Neural cell (in vitro differentiated cells): ENCODE measurements at regions not wholly inside any gene's neighbourhood (a gene's known extent, or its start where the extent isn't known, plus 50 kb on each side); places are given as distances from the start of the nearest gene placed in this dataset.

Experiments
- H2AFZ ChIP-seq: fragments of 200-600, 300-800 bp; sonication (generic), shearing (Covaris generic); 2 replicates; pipeline ENCODE4 v1.6.0; 2014; ENCODE audit warnings: low read depth, mild to moderate bottlenecking, antibody characterized with exemption, low read length, moderate library complexity
- H3F3A ChIP-seq: fragments of 200-600 bp; shearing (Covaris generic); 2 replicates; pipeline ENCODE4 v1.6.1; 2016; ENCODE audit warnings: mild to moderate bottlenecking, moderate library complexity, mixed read lengths, antibody characterized with exemption, low read length; ENCODE audit not compliant: insufficient read depth, poor library complexity, severe bottlenecking
- H3K27ac ChIP-seq: fragments of 200-600, 300-800 bp; sonication (generic), shearing (Covaris generic); 2 replicates; pipeline ENCODE4 v1.5.1; 2014; ENCODE audit warnings: mild to moderate bottlenecking, low read length, moderate library complexity
- H3K27me3 ChIP-seq: fragments of 300-800, 200-600 bp; sonication (generic), shearing (Covaris generic); 2 replicates; pipeline ENCODE4 v1.6.0; 2014; ENCODE audit warnings: mild to moderate bottlenecking, low read depth, low read length, moderate library complexity; ENCODE audit not compliant: insufficient read depth
- H3K36me3 ChIP-seq: fragments of 300-800, 200-600 bp; sonication (generic), shearing (Covaris generic); 2 replicates; pipeline ENCODE4 v1.5.1; 2014; ENCODE audit warnings: mild to moderate bottlenecking, antibody characterized with exemption, low read length, moderate library complexity; ENCODE audit not compliant: insufficient read depth
- H3K4me2 ChIP-seq: fragments of 300-800, 200-600 bp; sonication (generic), shearing (Covaris generic); 2 replicates; pipeline ENCODE4 v1.6.0; 2014; ENCODE audit warnings: mild to moderate bottlenecking, low read length
- H3K4me3 ChIP-seq: fragments of 300-800, 200-600 bp; sonication (generic), shearing (Covaris generic); 2 replicates; pipeline ENCODE4 v1.5.1; 2014; ENCODE audit warnings: mild to moderate bottlenecking, low read length, moderate library complexity
- H3K79me2 ChIP-seq: fragments of 200-600 bp; shearing (Covaris generic); replicated peaks from 2 replicates; pipeline ENCODE4 v1.6.0; 2014; ENCODE audit warnings: mild to moderate bottlenecking, low read length, moderate library complexity; ENCODE audit not compliant: insufficient read depth
- H3K9ac ChIP-seq: fragments of 300-800, 200-600 bp; sonication (generic), shearing (Covaris generic); 2 replicates; pipeline ENCODE4 v1.6.1; 2016; ENCODE audit warnings: mild to moderate bottlenecking, low read length, mixed read lengths
- H3K9me2 ChIP-seq: fragments of 200-600 bp; shearing (Covaris generic); 2 replicates; pipeline ENCODE4 v1.6.1; 2016; ENCODE audit warnings: mild to moderate bottlenecking, low read length, mixed read lengths; ENCODE audit not compliant: insufficient read depth
- H3K9me3 ChIP-seq: fragments of 200-600, 300-800 bp; sonication (generic), shearing (Covaris generic); 2 replicates; pipeline ENCODE4 v1.6.1; 2016; ENCODE audit warnings: mild to moderate bottlenecking, mixed run types, low read length, moderate library complexity, mixed read lengths
- H4K20me1 ChIP-seq: fragments of 200-600 bp; shearing (Covaris generic); 2 replicates; pipeline ENCODE4 v1.6.1; 2016; ENCODE audit warnings: mild to moderate bottlenecking, mixed run types; ENCODE audit not compliant: insufficient read depth
- EP300 ChIP-seq: fragments of 450-650 bp; conservative IDR thresholded peaks from 2 replicates; pipeline ENCODE4 v1.6.1; 2014; ENCODE audit warnings: antibody characterized with exemption, mild to moderate bottlenecking, moderate library complexity; ENCODE audit not compliant: poor library complexity, severe bottlenecking
- EZH2 ChIP-seq: fragments of 200-600, 300-800 bp; shearing (Covaris generic), sonication (generic); IDR thresholded peaks from 2 replicates; pipeline ENCODE4 v1.6.1; 2014; ENCODE audit warnings: antibody characterized with exemption, low read length, borderline replicate concordance, mild to moderate bottlenecking; ENCODE audit not compliant: insufficient read depth, poor library complexity, severe bottlenecking
- MXI1 ChIP-seq: fragments of 450-650 bp; conservative IDR thresholded peaks from 2 replicates; pipeline ENCODE4 v1.6.1; 2014; ENCODE audit warnings: antibody characterized with exemption, mild to moderate bottlenecking; ENCODE audit not compliant: poor library complexity, severe bottlenecking
- POLR2AphosphoS5 ChIP-seq: IDR thresholded peaks from 2 replicates; pipeline ENCODE4 v1.6.1; 2012
- RAD21 ChIP-seq: fragments of 450-650 bp; conservative IDR thresholded peaks from 2 replicates; pipeline ENCODE4 v1.6.1; 2014; ENCODE audit warnings: antibody characterized with exemption, mild to moderate bottlenecking, moderate library complexity
- REST ChIP-seq: IDR thresholded peaks from 2 replicates; pipeline ENCODE4 v1.6.1; 2012; ENCODE audit warnings: borderline replicate concordance
- SMC3 ChIP-seq: fragments of 450-650 bp; conservative IDR thresholded peaks from 2 replicates; pipeline ENCODE4 v1.6.1; 2014; ENCODE audit warnings: antibody characterized with exemption, mild to moderate bottlenecking, moderate library complexity; ENCODE audit not compliant: poor library complexity
- TAF1 ChIP-seq: IDR thresholded peaks from 2 replicates; pipeline ENCODE4 v1.6.1; 2012; ENCODE audit warnings: low read depth
- TF ChIP-seq, protein P1 (sequence below): fragments of 450-650 bp; IDR thresholded peaks from 2 replicates; pipeline ENCODE4 v1.5.1; 2014; ENCODE audit warnings: antibody characterized with exemption, mild to moderate bottlenecking, moderate library complexity; ENCODE audit not compliant: poor library complexity, severe bottlenecking

DNA sequence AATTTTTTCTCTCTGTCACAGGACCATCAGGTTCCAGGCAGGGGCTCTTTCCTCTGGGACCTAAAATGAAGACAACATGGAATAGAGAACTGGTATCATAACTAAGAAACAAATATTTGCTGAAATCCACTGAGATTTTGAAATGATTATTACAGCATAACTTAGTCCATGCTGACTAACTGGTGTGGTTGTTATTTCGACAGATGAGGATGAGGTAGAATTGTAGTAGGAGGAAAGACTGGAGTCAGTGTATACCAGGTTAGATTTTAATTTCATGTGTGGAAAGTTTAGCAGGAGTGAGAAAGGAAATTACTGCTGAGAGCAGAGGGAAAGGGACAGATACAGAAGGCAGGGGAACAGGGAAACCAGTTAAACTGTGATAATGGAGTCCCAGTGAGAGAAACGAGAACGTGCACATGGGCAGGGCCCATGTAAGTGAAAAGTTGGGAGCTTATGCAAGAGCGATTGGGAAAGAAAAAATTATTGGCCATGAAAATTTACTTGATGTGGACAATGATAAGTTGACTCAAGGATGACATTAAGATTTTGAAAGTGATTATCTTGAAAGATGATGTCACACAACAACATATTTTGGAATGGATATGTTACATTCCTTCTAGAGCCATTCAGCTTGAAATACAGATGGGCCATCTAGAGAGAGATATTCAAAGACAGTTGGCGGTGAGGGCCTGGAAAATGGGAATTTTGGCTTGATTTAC lies 98.7 kb upstream of the DDIT4L start:
- H3K4me2 ChIP-seq = no peak overlapping the region
- H3K9ac ChIP-seq = no peak overlapping the region
- no peaks in the 10 kb centered on the region for H3K27me3 ChIP-seq
- no peak overlapping the region for H3K27ac ChIP-seq
- no peaks in the 10 kb centered on the region for H3K36me3 ChIP-seq
- H3K79me2 ChIP-seq = no peaks in the 10 kb centered on the region
- TF ChIP-seq REST (no peak), MXI1 (no peak), RAD21 (no peak), POLR2AphosphoS5 (no peak), EZH2 (no peak), EP300 (no peak)
- TF ChIP-seq, protein P1, sequence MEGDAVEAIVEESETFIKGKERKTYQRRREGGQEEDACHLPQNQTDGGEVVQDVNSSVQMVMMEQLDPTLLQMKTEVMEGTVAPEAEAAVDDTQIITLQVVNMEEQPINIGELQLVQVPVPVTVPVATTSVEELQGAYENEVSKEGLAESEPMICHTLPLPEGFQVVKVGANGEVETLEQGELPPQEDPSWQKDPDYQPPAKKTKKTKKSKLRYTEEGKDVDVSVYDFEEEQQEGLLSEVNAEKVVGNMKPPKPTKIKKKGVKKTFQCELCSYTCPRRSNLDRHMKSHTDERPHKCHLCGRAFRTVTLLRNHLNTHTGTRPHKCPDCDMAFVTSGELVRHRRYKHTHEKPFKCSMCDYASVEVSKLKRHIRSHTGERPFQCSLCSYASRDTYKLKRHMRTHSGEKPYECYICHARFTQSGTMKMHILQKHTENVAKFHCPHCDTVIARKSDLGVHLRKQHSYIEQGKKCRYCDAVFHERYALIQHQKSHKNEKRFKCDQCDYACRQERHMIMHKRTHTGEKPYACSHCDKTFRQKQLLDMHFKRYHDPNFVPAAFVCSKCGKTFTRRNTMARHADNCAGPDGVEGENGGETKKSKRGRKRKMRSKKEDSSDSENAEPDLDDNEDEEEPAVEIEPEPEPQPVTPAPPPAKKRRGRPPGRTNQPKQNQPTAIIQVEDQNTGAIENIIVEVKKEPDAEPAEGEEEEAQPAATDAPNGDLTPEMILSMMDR = no peak
- no peak overlapping the region for H3K4me3 ChIP-seq
- H3K9me2 ChIP-seq = no peaks in the 10 kb centered on the region
- no peaks in the 10 kb centered on the region for H4K20me1 ChIP-seq
- H3F3A ChIP-seq = no peaks in the 10 kb centered on the region
- H2AFZ ChIP-seq = no peak overlapping the region
- no peaks in the 10 kb centered on the region for H3K9me3 ChIP-seq

DNA sequence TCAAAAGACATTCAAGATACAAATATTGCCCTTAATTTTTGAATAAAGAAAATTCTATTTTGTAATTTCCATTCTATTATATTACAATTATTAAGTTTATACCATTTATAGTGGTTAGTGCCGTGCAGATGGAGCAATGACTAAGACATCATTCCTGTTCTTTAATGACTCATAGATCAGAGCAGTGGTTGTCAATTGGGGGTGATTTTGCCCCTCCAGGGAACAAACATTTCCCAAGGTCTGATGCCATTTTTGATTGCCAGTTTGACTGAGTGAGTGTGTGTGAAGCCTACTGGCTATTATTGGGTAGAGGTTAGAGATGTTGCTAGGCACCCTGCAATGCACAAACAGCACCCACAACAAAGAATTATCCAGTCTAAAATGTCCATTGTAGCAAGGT lies 97.9 kb upstream of the DDIT4L start:
- H4K20me1 ChIP-seq = no peaks in the 10 kb centered on the region
- no peak overlapping the region for H2AFZ ChIP-seq
- no peak overlapping the region for H3K4me3 ChIP-seq
- no peak for TF ChIP-seq RAD21
- no peak for TF ChIP-seq EP300
- TF ChIP-seq POLR2AphosphoS5 = no peak
- H3K27ac ChIP-seq = no peak overlapping the region
- no peaks in the 10 kb centered on the region for H3K9me3 ChIP-seq
- H3K9me2 ChIP-seq = no peaks in the 10 kb centered on the region
- H3K36me3 ChIP-seq = no peaks in the 10 kb centered on the region
- H3F3A ChIP-seq = no peaks in the 10 kb centered on the region
- no peaks in the 10 kb centered on the region for H3K27me3 ChIP-seq
- no peak overlapping the region for H3K9ac ChIP-seq
- H3K79me2 ChIP-seq = no peaks in the 10 kb centered on the region
- no peak overlapping the region for H3K4me2 ChIP-seq

DNA sequence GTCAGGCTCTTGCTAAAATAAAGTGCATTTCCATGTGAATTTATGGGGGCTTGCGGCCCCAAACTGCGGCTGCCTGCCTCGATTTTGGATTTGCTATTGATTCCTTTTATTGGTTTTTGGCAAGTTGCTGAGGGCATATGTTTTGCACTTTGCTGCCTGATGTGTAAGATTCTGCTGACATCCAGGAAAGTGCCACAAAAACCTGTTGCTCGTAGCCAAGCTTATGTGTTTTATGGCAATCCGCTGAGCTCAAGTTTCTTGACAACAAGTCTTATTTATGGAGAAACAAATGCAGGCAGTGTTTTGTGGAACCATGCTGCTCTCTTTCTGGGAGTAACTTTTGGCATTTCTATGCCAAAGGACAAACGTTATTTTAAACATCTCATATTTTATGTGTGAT lies 97.3 kb upstream of the DDIT4L start:
- Histone ChIP-seq H4K20me1 (no peaks in the 10 kb centered on the region), H3K9me2 (no peaks in the 10 kb centered on the region), H3K4me2 (no peak overlapping the region), H3K36me3 (no peaks in the 10 kb centered on the region), H3K79me2 (no peaks in the 10 kb centered on the region), H2AFZ (no peak overlapping the region), H3K27me3 (no peaks in the 10 kb centered on the region), H3K9ac (no peak overlapping the region), H3K27ac (no peak overlapping the region), H3K9me3 (no peaks in the 10 kb centered on the region), H3K4me3 (no peak overlapping the region), H3F3A (no peaks in the 10 kb centered on the region)
- no peak for TF ChIP-seq SMC3
- TF ChIP-seq TAF1 = no peak
- TF ChIP-seq REST = no peak
- no peak for TF ChIP-seq EP300
- no peak for TF ChIP-seq RAD21
- no peak for TF ChIP-seq MXI1
- TF ChIP-seq POLR2AphosphoS5 = no peak
- no peak for TF ChIP-seq EZH2
- TF ChIP-seq, protein P1 = no peak
